GM19397 (cell line): ENCODE measurements at regions not wholly inside any gene's neighbourhood (a gene's known extent, or its start where the extent isn't known, plus 50 kb on each side); places are given as distances from the start of the nearest gene placed in this dataset.
A peak's percentile ranks its signal among the peaks of the same experiment; 100 is the strongest.
"Not testable (repeated sequence)": the region's sequence is repeated elsewhere in the genome, so short reads cannot be mapped to it uniquely, and the experiment has no call there.

ENCODE experiments used
- ATAC-seq: cut with Tn5 transposase; IDR thresholded peaks from one replicate; pipeline ENCODE4 v1.9.1; 2021; ENCODE audit warnings: mild to moderate bottlenecking, moderate library complexity; ENCODE audit not compliant: unreplicated experiment

GRCh38 chr6:17013701-17014100, 88.1 kb upstream of the STMND1 start:
- ATAC-seq = no peak

GRCh38 chr6:17012421-17013225, 89.2 kb upstream of the STMND1 start:
- ATAC-seq = no peak

GRCh38 chr6:17011985-17012384, 89.9 kb upstream of the STMND1 start:
- ATAC-seq = no peak

GRCh38 chr6:17007749-17008148, 94.1 kb upstream of the STMND1 start:
- no peak for ATAC-seq

- no peak for ATAC-seq
These were observed 95.3 kb upstream of the STMND1 start for GRCh38 chr6:17006543-17006942.

- no peak for ATAC-seq
These were observed 97.6 kb upstream of the STMND1 start for GRCh38 chr6:17004269-17004668.

- ATAC-seq = no peak
These were observed 99.7 kb upstream of the STMND1 start for GRCh38 chr6:17002123-17002522.

- ATAC-seq = no peak
These were observed 100.7 kb upstream of the STMND1 start for GRCh38 chr6:17001188-17001587.

- ATAC-seq = no peak
These were observed 102.1 kb upstream of the STMND1 start for GRCh38 chr6:16999491-17000436.

GRCh38 chr6:16998461-16998860, 103.4 kb upstream of the STMND1 start:
- no peak for ATAC-seq

- ATAC-seq = no peak
These were observed 106.2 kb upstream of the STMND1 start for GRCh38 chr6:16995511-16996250.

GRCh38 chr6:16993396-16993795, 108.5 kb upstream of the STMND1 start:
- ATAC-seq = no peak

GRCh38 chr6:16991981-16992629, 109.7 kb upstream of the STMND1 start:
- ATAC-seq = no peak

- ATAC-seq = not testable (repeated sequence)
These were observed 111.9 kb upstream of the STMND1 start for GRCh38 chr6:16989976-16990375.

- no peak for ATAC-seq
These were observed 112.5 kb upstream of the STMND1 start for GRCh38 chr6:16989382-16989781.

GRCh38 chr6:16987996-16988395, 113.9 kb upstream of the STMND1 start:
- ATAC-seq = no peak

GRCh38 chr6:16985513-16986284, 116.2 kb upstream of the STMND1 start:
- ATAC-seq = no peak

GRCh38 chr6:16982807-16983206, 119.0 kb upstream of the STMND1 start:
- ATAC-seq = peak; percentile 63

GRCh38 chr6:16979677-16980370, 122.0 kb upstream of the STMND1 start:
- no peak for ATAC-seq
